ENCODE measurements at regions not wholly inside any gene's neighbourhood (a gene's known extent, or its start where the extent isn't known, plus 50 kb on each side); places are given as distances from the start of the nearest gene placed in this dataset.

- no peak for DNase-seq
Observed at GRCh38 chr6:105787747-105788146, 298.4 kb upstream of the PRDM1 start.

GRCh38 chr6:105786890-105787655, 299.1 kb upstream of the PRDM1 start:
- no peak for DNase-seq

- DNase-seq: no peak
Observed at GRCh38 chr6:105786449-105786848, 299.7 kb upstream of the PRDM1 start.

GRCh38 chr6:105785066-105785811, 300.9 kb upstream of the PRDM1 start:
- peak in 1 of 2 donors; percentile 33 for DNase-seq

- no peak for DNase-seq
Observed at GRCh38 chr6:105784179-105784578, 302.0 kb upstream of the PRDM1 start.

DNA sequence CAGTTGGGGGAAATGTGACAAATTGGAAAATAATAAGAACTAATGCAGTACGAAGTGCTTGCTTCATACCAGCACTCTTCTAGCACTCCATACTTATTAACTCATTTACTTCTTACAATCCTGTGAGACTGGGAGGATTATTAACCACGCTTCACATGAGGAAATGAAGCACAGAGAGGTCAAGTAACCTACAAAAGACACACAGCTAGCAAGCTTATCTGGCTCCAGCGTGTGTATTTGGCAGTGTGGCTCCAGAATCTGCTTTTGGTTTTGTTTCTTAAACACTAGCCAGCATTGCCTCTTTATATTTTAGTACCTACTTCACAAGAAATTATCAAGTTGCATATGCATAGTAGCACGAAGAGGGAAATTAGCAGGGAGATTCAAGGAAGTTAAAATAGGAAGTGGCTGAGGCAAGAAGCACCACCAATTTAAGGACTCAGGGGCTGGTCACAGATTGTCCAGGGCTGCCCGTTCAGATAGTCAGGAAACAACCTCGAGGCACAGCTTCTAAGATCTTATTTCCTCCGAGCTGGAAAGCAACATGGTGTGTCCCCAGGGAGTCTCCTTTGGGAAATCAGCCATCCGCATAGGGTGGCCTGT, 302.7 kb upstream of the PRDM1 start:
- no peak for DNase-seq

- DNase-seq: peak in 1 of 2 donors; percentile 49
Observed at GRCh38 chr6:105781915-105782314, 304.2 kb upstream of the PRDM1 start.

DNA sequence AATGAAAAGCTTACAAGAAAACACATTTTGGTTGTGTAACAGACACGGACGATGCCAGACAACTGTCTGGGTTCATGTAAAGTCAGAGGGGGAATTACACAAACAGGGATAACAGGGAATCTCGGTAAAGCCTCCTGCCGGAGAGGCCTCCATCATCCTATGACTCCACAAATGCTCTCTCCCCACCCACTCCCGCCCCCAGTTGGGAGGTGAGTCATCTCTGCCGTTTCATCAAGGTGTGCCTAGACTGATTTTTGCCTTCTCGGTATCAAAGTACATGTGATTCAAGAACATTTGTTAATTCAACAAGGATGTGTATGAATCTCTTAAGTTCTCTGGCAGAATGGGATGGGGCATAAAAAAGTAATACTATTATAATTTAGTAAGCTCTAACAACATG, 304.9 kb upstream of the PRDM1 start:
- no peak for DNase-seq

DNA sequence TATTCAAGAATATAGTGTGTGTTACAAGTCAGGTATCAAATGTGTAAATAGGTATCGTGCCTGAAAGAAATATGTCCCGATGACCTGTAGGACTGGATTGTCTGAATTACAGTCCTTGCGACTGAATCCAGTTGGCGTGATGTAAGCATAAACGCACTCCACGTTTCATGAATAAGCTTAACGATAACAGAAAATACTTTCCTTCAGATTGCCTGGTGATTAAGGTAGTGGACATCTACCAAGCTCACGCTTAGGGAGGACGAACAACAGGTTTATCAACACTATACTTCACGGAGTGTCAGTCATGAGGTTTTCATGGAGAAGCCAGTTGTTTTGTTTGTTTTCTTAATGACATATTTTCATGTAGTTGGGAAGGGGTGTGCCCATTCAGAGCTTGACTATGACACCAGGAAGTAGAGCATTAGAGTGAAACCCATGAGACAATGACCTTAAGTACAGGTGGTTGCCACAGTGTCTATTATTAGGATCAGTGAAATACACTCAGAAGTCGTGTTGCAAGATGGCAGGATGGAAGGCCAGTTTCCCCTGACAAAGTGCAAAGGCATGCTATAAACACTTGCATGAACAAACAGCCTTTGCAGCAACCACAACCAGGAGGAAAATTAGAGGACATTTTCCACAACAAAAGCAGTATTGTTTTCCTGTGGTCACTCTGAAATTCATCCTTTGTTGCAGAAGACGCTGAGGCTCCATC, 305.8 kb upstream of the PRDM1 start:
- no peak for DNase-seq

DNA sequence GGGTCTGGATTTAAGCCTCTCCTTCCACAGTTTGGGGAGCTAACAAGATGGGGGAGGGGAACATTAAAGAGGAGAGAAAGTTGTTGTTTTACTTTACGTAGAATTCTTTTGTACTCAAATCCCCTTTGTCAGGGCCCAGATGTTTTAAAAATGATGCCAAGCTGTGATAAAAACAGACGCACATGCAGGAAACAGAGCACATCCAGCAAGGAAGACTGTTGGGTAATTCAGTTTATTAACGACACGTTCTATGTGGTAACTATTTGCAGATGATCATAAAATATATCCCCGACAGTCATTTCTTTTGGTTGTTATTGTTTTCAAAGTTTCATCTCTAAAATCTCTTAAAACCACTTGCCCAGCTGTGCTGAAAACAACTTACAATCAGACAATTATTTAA, 307.0 kb upstream of the PRDM1 start:
- no peak for DNase-seq

DNA sequence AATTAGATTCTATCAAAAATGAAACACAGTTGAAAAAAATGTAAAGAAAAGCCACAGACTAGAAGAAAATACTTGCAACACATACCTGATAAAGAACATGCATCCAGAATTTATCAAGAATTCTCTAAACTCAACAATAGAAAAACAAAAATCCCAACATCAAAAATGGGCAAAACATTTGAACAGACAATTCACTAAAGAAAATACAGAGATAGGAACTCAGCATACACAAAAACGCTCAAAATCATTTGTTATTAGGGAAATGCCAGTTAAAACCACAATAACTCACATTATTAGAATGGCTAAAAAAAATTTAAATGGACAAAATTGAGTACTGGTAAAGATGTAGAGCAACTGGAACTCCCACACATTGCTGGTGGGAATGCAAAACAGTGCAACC, 311.0 kb upstream of the PRDM1 start:
- no peak for DNase-seq

DNA sequence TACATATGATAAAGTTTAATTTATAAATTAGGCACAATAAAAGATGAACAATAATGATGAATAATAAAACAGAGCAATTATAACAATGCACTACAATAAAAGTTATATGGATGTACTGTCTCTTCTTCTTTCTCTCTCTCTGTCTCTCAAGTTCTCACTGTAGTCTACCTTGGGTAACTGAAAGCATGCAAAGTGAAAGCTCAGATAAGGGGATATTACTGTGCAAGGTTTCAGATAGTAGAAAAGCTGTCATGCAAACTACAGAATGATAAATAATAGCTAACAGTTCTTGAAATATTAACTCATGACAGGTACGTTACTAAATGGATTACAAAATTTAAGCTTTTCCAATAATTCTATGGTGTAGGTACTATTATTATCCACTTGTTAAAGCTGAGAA, 311.9 kb upstream of the PRDM1 start:
- DNase-seq: no peak

- no peak for DNase-seq
Observed at GRCh38 chr6:105771313-105771970, 314.7 kb upstream of the PRDM1 start.

DNA sequence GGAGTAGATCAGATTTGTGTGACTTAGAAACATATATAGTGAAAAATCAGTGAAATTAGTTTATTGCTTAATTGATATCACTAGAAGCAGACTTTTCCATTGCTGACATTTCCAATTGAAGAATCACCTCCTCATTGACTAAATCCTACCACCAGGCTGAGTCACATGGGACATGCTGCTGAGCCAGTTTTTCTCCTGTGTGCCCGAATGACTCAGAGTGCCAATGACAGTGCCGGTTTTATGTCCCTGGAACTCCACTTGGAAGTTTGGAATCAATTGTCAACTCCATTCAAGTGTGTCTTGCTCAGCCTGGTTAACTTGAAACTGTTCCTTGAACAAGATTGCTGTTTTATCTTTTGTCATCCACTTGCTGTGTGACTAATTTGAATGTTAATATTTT, 316.1 kb upstream of the PRDM1 start:
- DNase-seq: no peak

GRCh38 chr6:105769197-105769596, 316.9 kb upstream of the PRDM1 start:
- DNase-seq: no peak

GRCh38 chr6:105767541-105767940, 318.6 kb upstream of the PRDM1 start:
- no peak for DNase-seq

GRCh38 chr6:105765239-105765638, 320.9 kb upstream of the PRDM1 start:
- no peak for DNase-seq

GRCh38 chr6:105764315-105764714, 321.8 kb upstream of the PRDM1 start:
- DNase-seq: no peak

DNA sequence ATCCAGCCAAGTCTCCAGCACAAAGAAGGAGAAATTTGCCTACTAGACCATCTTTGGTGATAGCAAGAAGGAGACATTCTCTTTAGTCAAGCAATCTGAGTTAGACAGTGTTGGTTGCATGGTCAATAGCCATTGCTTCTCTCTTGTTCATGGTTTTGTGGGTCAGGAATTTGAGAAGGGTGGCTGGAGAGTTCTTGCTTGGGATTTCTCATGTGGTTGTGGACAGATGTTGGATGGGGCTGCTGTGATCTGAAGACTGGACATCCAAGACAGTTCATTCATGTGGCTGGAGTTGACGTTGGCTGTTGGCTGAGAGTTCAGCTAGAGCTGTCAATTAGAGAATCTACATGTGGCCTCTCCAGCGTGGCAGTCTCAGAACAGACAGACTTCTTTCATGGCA, 322.3 kb upstream of the PRDM1 start:
- no peak for DNase-seq

GRCh38 chr6:105760746-105761145, 325.4 kb upstream of the PRDM1 start:
- no peak for DNase-seq

GRCh38 chr6:105759946-105760345, 326.2 kb upstream of the PRDM1 start:
- DNase-seq: no peak

DNA sequence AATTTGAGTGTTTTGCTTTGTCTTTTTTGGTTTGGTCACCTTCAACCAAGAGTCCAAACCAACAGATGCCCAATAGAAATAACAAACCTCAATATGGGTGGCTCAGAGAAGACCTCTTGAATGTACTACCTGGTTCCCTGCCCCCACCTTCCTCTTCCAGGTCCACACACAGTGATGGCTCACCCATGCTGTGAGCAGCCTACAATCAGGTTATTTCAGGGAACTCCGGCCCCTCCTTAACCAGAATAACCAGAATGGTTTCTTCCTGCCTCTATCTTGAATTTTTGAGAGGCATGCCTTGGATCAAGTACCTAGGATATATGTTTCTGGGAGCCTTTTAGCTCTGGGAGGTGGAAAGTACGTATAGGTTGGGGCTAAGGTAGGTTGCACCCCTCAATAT, 327.1 kb upstream of the PRDM1 start:
- no peak for DNase-seq
